IMR-90 (cell line): ENCODE measurements at regions not wholly inside any gene's neighbourhood (a gene's known extent, or its start where the extent isn't known, plus 50 kb on each side); places are given as distances from the start of the nearest gene placed in this dataset.
"Not testable (repeated sequence)": the region's sequence is repeated elsewhere in the genome, so short reads cannot be mapped to it uniquely, and the experiment has no call there.

ENCODE experiments used
- ATAC-seq: fragments of 200-7000 bp; cut with Tn5 transposase; 2 replicates; pipeline ENCODE4 v1.9.1; 2020; ENCODE audit warnings: low read depth, mild to moderate bottlenecking, moderate library complexity
- BruUV-seq: library from RNA; stranded (reverse); fragments of 400-500 nt; replicated peaks from 2 replicates; lab custom pipeline; 2021; lab: Mats Ljungman, UMichigan
- CTCF ChIA-PET: fragments of 300-600 bp; formaldehyde crosslinking; extraction: SDS; loops from one replicate; lab custom pipeline; 2021; ENCODE audit warnings: antibody characterized with exemption; lab: Yijun Ruan, JAX
- POLR2A ChIA-PET: fragments of 300-600 bp; sonication (Branson Sonifier 250); formaldehyde crosslinking; loops from one replicate; lab custom pipeline; 2022; ENCODE audit warnings: antibody characterized with exemption; ENCODE audit not compliant: unreplicated experiment; lab: Charles Lee
- DNase-seq: peaks from one replicate; pipeline ENCODE4 v3.0.0; 2013
- H2AFZ ChIP-seq: replicated peaks from 2 replicates; pipeline ENCODE3; 2013; ENCODE audit warnings: low read length, mild to moderate bottlenecking; ENCODE audit not compliant: poor library complexity
- H2AK5ac ChIP-seq: 2 replicates; pipeline ENCODE4 v1.6.1; 2013; ENCODE audit warnings: low read depth, low read length, inconsistent platforms
- H2AK9ac ChIP-seq: replicated peaks from 2 replicates; pipeline ENCODE3; 2013; ENCODE audit warnings: mild to moderate bottlenecking, low read depth, low read length, moderate library complexity; ENCODE audit not compliant: poor library complexity
- H2BK120ac ChIP-seq: 2 replicates; pipeline ENCODE4 v1.6.1; 2013; ENCODE audit warnings: low read depth, low read length, inconsistent platforms
- H2BK15ac ChIP-seq: 3 replicates; pipeline ENCODE4 v1.6.1; 2013; ENCODE audit warnings: low read depth, low read length, inconsistent platforms
- H2BK20ac ChIP-seq: 2 replicates; pipeline ENCODE4 v1.6.1; 2013; ENCODE audit warnings: low read depth, mild to moderate bottlenecking, inconsistent platforms, low read length, moderate library complexity
- H2BK5ac ChIP-seq: 2 replicates; pipeline ENCODE4 v1.6.1; 2013; ENCODE audit warnings: mild to moderate bottlenecking, low read depth, low read length, inconsistent platforms; ENCODE audit not compliant: poor library complexity, severe bottlenecking
- H3K14ac ChIP-seq: replicated peaks from 2 replicates; pipeline ENCODE4 v1.6.1; 2013; ENCODE audit warnings: low read depth, low read length, inconsistent platforms
- H3K18ac ChIP-seq: 2 replicates; pipeline ENCODE4 v1.6.1; 2013; ENCODE audit warnings: low read depth, low read length, control low read depth
- H3K23ac ChIP-seq: 2 replicates; pipeline ENCODE4 v1.6.1; 2013; ENCODE audit warnings: low read depth, low read length, inconsistent platforms
- H3K27ac ChIP-seq: 2 replicates; pipeline ENCODE4 v1.5.1; 2013; ENCODE audit warnings: mild to moderate bottlenecking, control low read depth, low read length; ENCODE audit not compliant: insufficient read depth
- H3K27me3 ChIP-seq: 2 replicates; pipeline ENCODE4 v1.6.1; 2013; ENCODE audit warnings: low read length; ENCODE audit not compliant: control insufficient read depth, insufficient read depth
- H3K36me3 ChIP-seq: 2 replicates; pipeline ENCODE4 v1.6.1; 2013; ENCODE audit warnings: low read length, mixed read lengths; ENCODE audit not compliant: control insufficient read depth, insufficient read depth
- H3K4ac ChIP-seq: 2 replicates; pipeline ENCODE4 v1.6.1; 2013; ENCODE audit warnings: low read depth, low read length, inconsistent platforms
- H3K4me1 ChIP-seq: 2 replicates; pipeline ENCODE4 v1.6.1; 2013; ENCODE audit warnings: low read length, mixed read lengths; ENCODE audit not compliant: control insufficient read depth, insufficient read depth
- H3K4me2 ChIP-seq: 2 replicates; pipeline ENCODE4 v1.6.1; 2013; ENCODE audit warnings: low read depth, mild to moderate bottlenecking, control low read depth, low read length, moderate library complexity
- H3K4me3 ChIP-seq: 2 replicates; pipeline ENCODE4 v1.5.1; 2013; ENCODE audit warnings: low read depth, mild to moderate bottlenecking, control low read depth, low read length, moderate library complexity; ENCODE audit not compliant: insufficient read depth
- H3K56ac ChIP-seq: 2 replicates; pipeline ENCODE4 v1.6.1; 2013; ENCODE audit warnings: low read length, inconsistent platforms; ENCODE audit not compliant: insufficient read depth; ENCODE audit errors: extremely low read depth
- H3K79me1 ChIP-seq, 2 experiments: 2 replicates each; pipeline ENCODE4 v1.6.1; 2013; ENCODE audit warnings: low read length in 2 of 2, inconsistent platforms in 1 of 2, low read depth in 1 of 2
- H3K9ac ChIP-seq: 2 replicates; pipeline ENCODE4 v1.6.1; 2013; ENCODE audit warnings: low read depth, low read length, control low read depth
- H3K9me1 ChIP-seq: 2 replicates; pipeline ENCODE4 v1.6.1; 2013; ENCODE audit warnings: low read length, inconsistent platforms; ENCODE audit not compliant: insufficient read depth
- H3K9me3 ChIP-seq: 2 replicates; pipeline ENCODE4 v1.6.1; 2013; ENCODE audit warnings: low read length; ENCODE audit not compliant: control insufficient read depth, insufficient read depth
- H4K20me1 ChIP-seq: 2 replicates; pipeline ENCODE4 v1.6.1; 2013; ENCODE audit warnings: low read length, inconsistent platforms; ENCODE audit not compliant: insufficient read depth
- H4K5ac ChIP-seq: 2 replicates; pipeline ENCODE4 v1.6.1; 2013; ENCODE audit warnings: mild to moderate bottlenecking, low read depth, low read length, control low read depth
- H4K8ac ChIP-seq, 2 experiments: 2 replicates each; pipeline ENCODE4 v1.6.1; 2013; ENCODE audit warnings: low read depth in 2 of 2, low read length in 2 of 2, control low read depth in 1 of 2, inconsistent platforms in 1 of 2
- H4K91ac ChIP-seq: 2 replicates; pipeline ENCODE4 v1.6.1; 2013; ENCODE audit warnings: low read depth, low read length, inconsistent platforms; ENCODE audit not compliant: insufficient read depth
- WGBS, 2 experiments: methylation state at CpG; one replicate each; pipeline versions ENCODE4 v1.1.5 to v1.1.7; 2013; ENCODE audit warnings: missing lambda C conversion rate in 2 of 2; ENCODE audit not compliant: insufficient read length in 1 of 2; ENCODE audit errors: extremely low coverage in 2 of 2; 5-methylcytosine and 5-hydroxymethylcytosine counted together
- dilution Hi-C: fragments of 300-500 bp; cut with HindIII; formaldehyde crosslinking; loops from one replicate; pipeline ENCODE4 v1.14.3; 2018; ENCODE audit warnings: low sequenced_read_pairs; ENCODE audit not compliant: unreplicated experiment
- in situ Hi-C: fragments of 300-500 bp; cut with MboI; formaldehyde crosslinking; loops from 3 replicates; pipeline ENCODE4 v1.14.3; 2019; ENCODE audit warnings: low sequenced_read_pairs, inconsistent platforms, mixed read lengths
- intact Hi-C: fragments of 100-400 bp; cut with micrococcal nuclease; formaldehyde crosslinking; loops from 2 replicates; pipeline ENCODE4 v1.10.0; 2022

- Histone ChIP-seq H3K4me1 (peaks cover 18% of the 10 kb centered on the region), H3K27ac (peak overlapping the region; percentile 57; the same call in 1 of the 2 replicates), H4K20me1 (peaks cover 63% of the 10 kb centered on the region)
- no CpG with 5 or more reads among the region's 8 CpGs for WGBS, 2 experiments
- H3K36me3 ChIP-seq, H4K5ac ChIP-seq, H2BK20ac ChIP-seq, H2BK15ac ChIP-seq, CTCF ChIA-PET, POLR2A ChIA-PET, BruUV-seq, H3K4ac ChIP-seq, H2AK5ac ChIP-seq, H2AK9ac ChIP-seq, H4K8ac ChIP-seq, DNase-seq, H3K4me2 ChIP-seq, H3K9me1 ChIP-seq, H3K27me3 ChIP-seq, ATAC-seq, H3K23ac ChIP-seq, H3K56ac ChIP-seq, in situ Hi-C loops, H3K9me3 ChIP-seq, dilution Hi-C loops, H4K91ac ChIP-seq, H2BK5ac ChIP-seq, H3K4me3 ChIP-seq, H2BK120ac ChIP-seq, H3K79me1 ChIP-seq, H3K14ac ChIP-seq, H3K18ac ChIP-seq, intact Hi-C loops, H2AFZ ChIP-seq, H3K9ac ChIP-seq: not testable (repeated sequence)
These were observed 281.2 kb upstream of the PLGLB2 start for GRCh38 chr2:87466591-87467120.

DNA sequence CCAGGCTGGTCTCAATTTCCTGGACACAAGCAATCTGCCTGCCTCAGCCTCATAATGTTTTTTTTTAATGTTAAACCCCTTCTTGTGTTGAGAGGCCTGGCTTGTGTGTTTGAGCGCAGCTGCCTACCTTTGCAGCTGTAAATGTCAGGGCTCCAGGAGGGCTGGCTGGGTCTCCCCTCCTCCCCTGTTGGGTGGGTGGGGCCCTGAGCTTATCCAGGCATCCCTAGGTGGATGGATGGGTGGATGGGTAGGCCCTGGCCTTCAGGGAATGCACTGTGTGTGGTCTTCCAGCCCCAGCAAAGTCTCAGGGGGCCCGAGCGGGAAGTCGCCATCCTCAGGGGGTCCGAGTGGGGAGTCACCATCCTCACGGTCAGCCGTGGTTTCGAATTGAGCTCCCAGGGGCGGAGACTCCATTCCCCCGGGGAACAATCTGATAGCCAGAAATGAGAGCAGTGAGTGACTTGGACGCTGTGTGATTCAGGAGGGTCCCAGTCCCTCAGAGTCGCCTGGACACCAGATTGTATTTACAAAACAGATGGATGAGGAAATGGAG, 279.4 kb upstream of the PLGLB2 start:
- H3K9ac ChIP-seq, H2AFZ ChIP-seq, H2BK5ac ChIP-seq, ATAC-seq, H3K4me3 ChIP-seq, intact Hi-C loops, H3K79me1 ChIP-seq, H3K56ac ChIP-seq, H3K14ac ChIP-seq, H3K9me3 ChIP-seq, dilution Hi-C loops, H3K36me3 ChIP-seq, H4K91ac ChIP-seq, BruUV-seq, H4K8ac ChIP-seq, POLR2A ChIA-PET, H3K4ac ChIP-seq, H2AK5ac ChIP-seq, H3K9me1 ChIP-seq, H3K23ac ChIP-seq, H2BK20ac ChIP-seq, H3K27me3 ChIP-seq, DNase-seq, H2BK15ac ChIP-seq, in situ Hi-C loops, H2BK120ac ChIP-seq, H2AK9ac ChIP-seq, H3K4me2 ChIP-seq: not testable (repeated sequence)
- WGBS, 2 experiments, result no CpG with 5 or more reads among the region's 12 CpGs
- Histone ChIP-seq H4K20me1 (peaks cover 62% of the 10 kb centered on the region), H3K27ac (peak overlapping the region; percentile 26), H3K18ac (0 out of 2 replicates have a peak overlapping the region, but pooled peaks have one; percentile 27), H4K5ac (peak overlapping the region; percentile 63; the same call in 1 of the 2 replicates), H3K4me1 (peaks cover 15% of the 10 kb centered on the region)
- CTCF ChIA-PET, result interaction anchor here (0.5 kb wide), 1 partner anchor 50 kb away, joined by 3 read pairs; no protein-coding TSS in a partner anchor
